ENCODE measurements at regions not wholly inside any gene's neighbourhood (a gene's known extent, or its start where the extent isn't known, plus 50 kb on each side); places are given as distances from the start of the nearest gene placed in this dataset.

GRCh38 chr3:30542897-30543296 lies 63.5 kb upstream of the TGFBR2 start:
- H3K9me3 ChIP-seq (replicated peaks in 1 of 2; ENCODE audit: control insufficient read depth in 1 of 2, insufficient read depth in 1 of 2, low read length in 2 of 2), result no peaks in the 10 kb centered on the region
- no peaks in the 10 kb centered on the region for H3K36me3 Mint-ChIP-seq
- H3K27me3 ChIP-seq (ENCODE audit: control insufficient read depth in 2 of 2, insufficient read depth in 2 of 2, low read length in 2 of 2), result no peaks in the 10 kb centered on the region
- H3K4me1 ChIP-seq (ENCODE audit: control insufficient read depth in 1 of 2, insufficient read depth in 2 of 2, low read length in 2 of 2), result no peaks in the 10 kb centered on the region
- peaks cover 0 to 5% (median 0%) of the 10 kb centered on the region in 7 donors for H3K9me3 Mint-ChIP-seq
- no peaks in the 10 kb centered on the region for H3K4me1 Mint-ChIP-seq
- H3K27ac Mint-ChIP-seq, result no peak overlapping the region
- H3K79me2 ChIP-seq (ENCODE audit: insufficient read depth, low read length), result no peaks in the 10 kb centered on the region
- H2AFZ ChIP-seq (ENCODE audit: insufficient read depth, low read depth, low read length, poor library complexity, severe bottlenecking), result no peak overlapping the region
- no peaks in the 10 kb centered on the region for H3K27me3 Mint-ChIP-seq (ENCODE audit: low read depth in 3 of 3)
- intact Hi-C loops (cut with micrococcal nuclease), result no loop called here
- no peak overlapping the region for H3K4me2 ChIP-seq (replicated peaks; ENCODE audit: extremely low read depth, low read length, poor library complexity, severe bottlenecking)
- H3K36me3 ChIP-seq (replicated peaks in 1 of 2; ENCODE audit: control insufficient read depth in 1 of 2, insufficient read depth in 2 of 2, low read length in 2 of 2), result no peaks in the 10 kb centered on the region
- no peak overlapping the region for H3K4me3 ChIP-seq (replicated peaks in 1 of 3; ENCODE audit: low read depth in 2 of 3, low read length in 3 of 3)
- no peaks in the 10 kb centered on the region for H4K20me1 ChIP-seq (ENCODE audit: insufficient read depth, low read length)
- no peak overlapping the region for H3K9ac ChIP-seq (ENCODE audit: insufficient read depth, low read length, poor library complexity, severe bottlenecking)
- DNase-seq, result no peak
- H3K4me3 Mint-ChIP-seq, result no peak overlapping the region
- H3K27ac ChIP-seq (ENCODE audit: low read depth in 1 of 2, low read length in 2 of 2), result no peak overlapping the region
- TF ChIP-seq, protein P1, sequence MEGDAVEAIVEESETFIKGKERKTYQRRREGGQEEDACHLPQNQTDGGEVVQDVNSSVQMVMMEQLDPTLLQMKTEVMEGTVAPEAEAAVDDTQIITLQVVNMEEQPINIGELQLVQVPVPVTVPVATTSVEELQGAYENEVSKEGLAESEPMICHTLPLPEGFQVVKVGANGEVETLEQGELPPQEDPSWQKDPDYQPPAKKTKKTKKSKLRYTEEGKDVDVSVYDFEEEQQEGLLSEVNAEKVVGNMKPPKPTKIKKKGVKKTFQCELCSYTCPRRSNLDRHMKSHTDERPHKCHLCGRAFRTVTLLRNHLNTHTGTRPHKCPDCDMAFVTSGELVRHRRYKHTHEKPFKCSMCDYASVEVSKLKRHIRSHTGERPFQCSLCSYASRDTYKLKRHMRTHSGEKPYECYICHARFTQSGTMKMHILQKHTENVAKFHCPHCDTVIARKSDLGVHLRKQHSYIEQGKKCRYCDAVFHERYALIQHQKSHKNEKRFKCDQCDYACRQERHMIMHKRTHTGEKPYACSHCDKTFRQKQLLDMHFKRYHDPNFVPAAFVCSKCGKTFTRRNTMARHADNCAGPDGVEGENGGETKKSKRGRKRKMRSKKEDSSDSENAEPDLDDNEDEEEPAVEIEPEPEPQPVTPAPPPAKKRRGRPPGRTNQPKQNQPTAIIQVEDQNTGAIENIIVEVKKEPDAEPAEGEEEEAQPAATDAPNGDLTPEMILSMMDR (IDR thresholded peaks at IDR 0.05), result no peak
- WGBS (ENCODE audit: insufficient coverage), result 100% methylated on average over 6 of the region's 8 CpGs

DNA sequence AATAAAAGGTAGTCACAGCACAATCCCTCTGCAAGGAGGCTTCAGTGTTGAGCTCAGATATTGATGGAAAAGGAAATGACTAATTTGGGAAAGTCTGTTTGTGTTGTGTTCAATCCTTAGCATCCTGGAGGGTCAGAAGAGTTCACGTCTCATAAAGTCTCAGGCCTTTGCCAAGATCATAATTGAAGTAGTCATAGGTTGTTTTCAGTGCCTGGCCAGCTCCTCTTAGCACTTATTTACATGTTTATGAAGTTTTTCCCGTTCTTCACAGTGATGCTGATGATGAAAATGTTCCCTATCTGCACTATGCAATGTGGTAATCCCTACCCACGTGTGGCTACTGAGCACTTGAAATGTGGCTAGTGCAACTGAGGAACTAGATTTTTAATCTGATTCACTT lies 61.6 kb upstream of the TGFBR2 start:
- Histone ChIP-seq H3K36me3 (replicated peaks in 1 of 2; ENCODE audit: control insufficient read depth in 1 of 2, insufficient read depth in 2 of 2, low read length in 2 of 2) (no peaks in the 10 kb centered on the region), H3K9ac (ENCODE audit: insufficient read depth, low read length, poor library complexity, severe bottlenecking) (no peak overlapping the region), H3K4me2 (replicated peaks; ENCODE audit: extremely low read depth, low read length, poor library complexity, severe bottlenecking) (no peak overlapping the region), H3K27ac (ENCODE audit: low read depth in 1 of 2, low read length in 2 of 2) (no peak overlapping the region), H3K79me2 (ENCODE audit: insufficient read depth, low read length) (no peaks in the 10 kb centered on the region), H3K4me1 (ENCODE audit: control insufficient read depth in 1 of 2, insufficient read depth in 2 of 2, low read length in 2 of 2) (no peaks in the 10 kb centered on the region), H2AFZ (ENCODE audit: insufficient read depth, low read depth, low read length, poor library complexity, severe bottlenecking) (no peak overlapping the region), H3K27me3 (ENCODE audit: control insufficient read depth in 2 of 2, insufficient read depth in 2 of 2, low read length in 2 of 2) (no peaks in the 10 kb centered on the region), H4K20me1 (ENCODE audit: insufficient read depth, low read length) (no peaks in the 10 kb centered on the region), H3K9me3 (replicated peaks in 1 of 2; ENCODE audit: control insufficient read depth in 1 of 2, insufficient read depth in 1 of 2, low read length in 2 of 2) (no peaks in the 10 kb centered on the region), H3K4me3 (replicated peaks in 1 of 3; ENCODE audit: low read depth in 2 of 3, low read length in 3 of 3) (no peak overlapping the region)
- DNase-seq, result no peak
- no peaks in the 10 kb centered on the region for H3K36me3 Mint-ChIP-seq
- H3K4me1 Mint-ChIP-seq, result no peaks in the 10 kb centered on the region
- WGBS (ENCODE audit: insufficient coverage), result no CpG with 5 or more reads among the region's 3 CpGs
- TF ChIP-seq, protein P1 (IDR thresholded peaks at IDR 0.05), result no peak
- peaks cover 0 to 6% (median 3%) of the 10 kb centered on the region in 7 donors for H3K9me3 Mint-ChIP-seq
- H3K4me3 Mint-ChIP-seq, result no peak overlapping the region
- no peak overlapping the region for H3K27ac Mint-ChIP-seq
- intact Hi-C loops (cut with micrococcal nuclease), result no loop called here
- H3K27me3 Mint-ChIP-seq (ENCODE audit: low read depth in 3 of 3), result peaks cover 0 to 3% (median 0%) of the 10 kb centered on the region in 3 donors

Data from CD14-positive monocyte (primary cell).